ENCODE measurements at regions not wholly inside any gene's neighbourhood (a gene's known extent, or its start where the extent isn't known, plus 50 kb on each side); places are given as distances from the start of the nearest gene placed in this dataset.

- TF ChIP-seq CTCF (conservative IDR thresholded peaks at IDR 0.05) (no peak), ZFX (IDR thresholded peaks at IDR 0.05) (no peak)
Observed at GRCh38 chr11:69881467-69882269, 62.5 kb upstream of the FGF3 start.

Measured in C4-2B (cell line).